ENCODE measurements at regions not wholly inside any gene's neighbourhood (a gene's known extent, or its start where the extent isn't known, plus 50 kb on each side); places are given as distances from the start of the nearest gene placed in this dataset.

DNA sequence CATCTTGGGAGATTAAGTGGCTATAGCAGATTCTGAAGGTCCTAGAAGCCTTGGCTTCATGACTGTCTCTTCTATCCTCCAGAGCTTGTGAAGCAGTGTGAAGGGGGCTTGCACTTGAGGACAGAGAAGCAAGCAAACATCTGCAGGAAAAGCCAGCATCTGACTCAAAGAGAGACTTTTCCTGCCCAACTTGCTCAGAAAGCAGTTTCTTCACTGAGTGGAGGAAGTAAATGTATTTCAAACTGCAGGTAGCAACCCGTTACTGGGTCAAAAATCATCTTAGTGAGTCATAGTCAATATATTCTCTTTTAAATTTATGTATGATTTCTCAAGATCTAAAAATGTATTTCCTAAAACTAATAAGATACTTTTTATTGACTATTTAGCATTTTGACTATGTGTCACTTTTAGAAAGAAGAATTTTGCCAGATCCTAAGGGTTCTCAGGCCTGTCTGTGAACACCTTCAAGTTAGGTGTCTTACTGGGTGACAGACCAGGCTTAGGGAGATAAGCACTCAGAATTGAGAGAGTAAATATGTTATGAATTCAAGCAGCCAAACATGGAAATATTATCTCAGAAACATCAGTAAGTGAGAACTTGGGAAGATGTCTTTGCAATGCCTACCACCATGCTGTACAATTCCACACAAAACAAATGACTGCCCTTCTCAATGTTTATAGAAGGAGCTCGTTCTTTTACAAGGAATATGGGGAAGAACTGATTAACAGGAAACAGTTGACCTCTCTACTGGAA is 72.6 kb upstream of the DMAC1 start (continued):
- TF ChIP-seq ZBTB38 (CRISPR knock-in tag; IDR thresholded peaks at IDR 0.05) (no peak), NAIF1 (CRISPR knock-in tag; IDR thresholded peaks at IDR 0.05; ENCODE audit: borderline replicate concordance) (no peak), CEBPG (CRISPR knock-in tag; IDR thresholded peaks at IDR 0.05) (no peak)
- TF ChIP-seq, protein P1, sequence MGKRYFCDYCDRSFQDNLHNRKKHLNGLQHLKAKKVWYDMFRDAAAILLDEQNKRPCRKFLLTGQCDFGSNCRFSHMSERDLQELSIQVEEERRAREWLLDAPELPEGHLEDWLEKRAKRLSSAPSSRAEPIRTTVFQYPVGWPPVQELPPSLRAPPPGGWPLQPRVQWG (CRISPR knock-in tag; IDR thresholded peaks at IDR 0.05; ENCODE audit: borderline replicate concordance, low read depth) = no peak

DNA sequence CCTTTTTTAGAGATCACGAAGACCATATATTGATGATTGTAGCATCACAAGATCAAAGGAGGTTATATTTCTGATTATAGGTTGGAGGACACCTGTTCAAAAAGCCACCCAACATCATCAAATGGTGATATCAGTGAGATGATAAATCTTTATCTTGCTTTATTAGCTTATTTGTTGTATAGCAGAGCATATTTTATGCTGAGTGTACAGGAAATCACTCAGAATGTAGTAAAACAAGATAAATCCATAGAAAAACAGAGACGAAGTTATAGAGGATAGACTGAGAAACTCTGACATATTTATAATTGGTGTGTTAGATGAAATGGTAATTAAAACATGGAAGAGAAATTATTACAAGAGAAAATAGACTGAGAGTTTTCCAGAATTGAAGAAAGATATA is 69.8 kb upstream of the DMAC1 start:
- CTCF ChIA-PET (ENCODE audit: low intra/inter-chr PET ratio, low total read pairs) = no interaction called here
- ATAC-seq (no peak), DNase-seq (ENCODE audit: low spot score) (no peak), FAIRE-seq (no peak)
- peaks cover 2% of the 10 kb centered on the region for H3K9me3 ChIP-seq (ENCODE audit: low read length)
- WGBS (ENCODE audit: low lambda C conversion rate) = 5% methylated on average over 2 of the region's 2 CpGs
- no peak overlapping the region for H3K27ac ChIP-seq (ENCODE audit: extremely low read length, insufficient read depth, low read length)
- H3K9ac ChIP-seq (ENCODE audit: insufficient read depth, low read depth, low read length) = no peak overlapping the region
- H3K36me3 ChIP-seq (replicated peaks in 1 of 2; ENCODE audit: control insufficient read depth in 1 of 2, insufficient read depth in 2 of 2, low read length in 2 of 2) = no peaks in the 10 kb centered on the region
- in situ Hi-C loops (cut with HindIII; ENCODE audit: extremely low pct_ligation_motif_present, low pct_unique_long_range_greater_than_20kb) (loop anchor here (25.0 kb wide), 1 partner anchor 107 kb away; no protein-coding TSS in a partner anchor), intact Hi-C loops (cut with micrococcal nuclease; ENCODE audit: unreplicated experiment) (no loop called here)
- POLR2A ChIA-PET = no interaction called here
- no peaks in the 10 kb centered on the region for H3K27me3 ChIP-seq (ENCODE audit: control insufficient read depth in 1 of 2, insufficient read depth in 2 of 2, low read length in 2 of 2)
- H3K4me1 ChIP-seq (ENCODE audit: insufficient read depth, low read length) = no peaks in the 10 kb centered on the region
- no peaks in the 10 kb centered on the region for H3K79me2 ChIP-seq (ENCODE audit: insufficient read depth, low read length)
- no TSS peak for BruUV-seq (replicated peaks)
- H3K4me2 ChIP-seq (ENCODE audit: low read depth, low read length) = no peak overlapping the region
- no peaks in the 10 kb centered on the region for H4K20me1 ChIP-seq (ENCODE audit: insufficient read depth, low read length)
- TF ChIP-seq PAX8 (CRISPR knock-in tag; IDR thresholded peaks at IDR 0.05; ENCODE audit: borderline replicate concordance) (no peak), KAT7 (CRISPR knock-in tag; IDR thresholded peaks at IDR 0.05; ENCODE audit: borderline replicate concordance) (no peak), HOXA9 (CRISPR knock-in tag; IDR thresholded peaks at IDR 0.05; ENCODE audit: borderline replicate concordance) (no peak), MAFF (IDR thresholded peaks at IDR 0.05; ENCODE audit: low read depth, low read length) (peak; percentile 55; the same call in 1 of the 2 replicates), MAFK (conservative IDR thresholded peaks at IDR 0.05 in 1 of 2, IDR thresholded peaks at IDR 0.05 in 1 of 2; ENCODE audit: low read length in 2 of 2) (peak; percentile 50 to 75; a peak in 3 of 4 replicates), ZNF790 (CRISPR knock-in tag; IDR thresholded peaks at IDR 0.05; ENCODE audit: borderline replicate concordance) (no peak)
- no peak overlapping the region for H3K4me3 ChIP-seq (replicated peaks in 1 of 3; ENCODE audit: insufficient read depth in 1 of 3, low read depth in 2 of 3, low read length in 3 of 3)
- H2AFZ ChIP-seq (ENCODE audit: low read length) = no peak overlapping the region
